CD4-positive, alpha-beta memory T cell (primary cell): ENCODE measurements at regions not wholly inside any gene's neighbourhood (a gene's known extent, or its start where the extent isn't known, plus 50 kb on each side); places are given as distances from the start of the nearest gene placed in this dataset.

ENCODE experiments used
- CTCF ChIA-PET: fragments of 350-600 bp; sonication (Branson Sonifier 250); formaldehyde crosslinking; loops from one replicate; lab custom pipeline; 2021; ENCODE audit warnings: inconsistent platforms; ENCODE audit not compliant: partially characterized antibody; lab: Charles Lee
- POLR2A ChIA-PET: fragments of 350-600 bp; sonication (Branson Sonifier 250); formaldehyde crosslinking; loops from one replicate; lab custom pipeline; 2021; ENCODE audit not compliant: partially characterized antibody; lab: Charles Lee
- DNase-seq, 5 donors: peaks; one replicate each; pipeline versions ENCODE4 v3.0.0 to v3.0.0-alpha.2; 2020 to 2022; ENCODE audit warnings: mixed read lengths in 1 of 5
- H3K27ac ChIP-seq: one replicate; pipeline ENCODE4 v1.7.0; 2013; ENCODE audit warnings: low read depth, low read length
- H3K27me3 ChIP-seq: 2 replicates; pipeline ENCODE4 v1.7.0; 2013; ENCODE audit warnings: mild to moderate bottlenecking, low read length, moderate library complexity; ENCODE audit not compliant: insufficient read depth
- H3K36me3 ChIP-seq: 2 replicates; pipeline ENCODE4 v1.7.0; 2013; ENCODE audit warnings: mild to moderate bottlenecking, low read length, moderate library complexity; ENCODE audit not compliant: insufficient read depth
- H3K4me1 ChIP-seq: 2 replicates; pipeline ENCODE4 v1.7.0; 2013; ENCODE audit warnings: mild to moderate bottlenecking, low read length, moderate library complexity; ENCODE audit not compliant: insufficient read depth
- H3K4me3 ChIP-seq, 2 donors: one replicate each; pipeline ENCODE4 v1.7.0; 2013; ENCODE audit warnings: low read length in 2 of 2, mild to moderate bottlenecking in 1 of 2
- H3K9me3 ChIP-seq, 2 donors: one replicate each; pipeline ENCODE4 v1.7.0; 2013; ENCODE audit warnings: low read length in 2 of 2, control low read depth in 1 of 2; ENCODE audit not compliant: control insufficient read depth in 1 of 2
- H3K27ac Mint-ChIP-seq, 7 donors: one replicate each; pipeline ENCODE4 v1.8.0; 2020 to 2021; ENCODE audit warnings: mixed read lengths in 7 of 7, mild to moderate bottlenecking in 6 of 7, inconsistent platforms in 3 of 7, moderate library complexity in 3 of 7
- H3K27me3 Mint-ChIP-seq, 2 donors: one replicate each; pipeline ENCODE4 v1.8.0; 2020 to 2021; ENCODE audit warnings: mixed read lengths in 2 of 2
- H3K36me3 Mint-ChIP-seq, 2 donors: one replicate each; pipeline ENCODE4 v1.8.0; 2020 to 2021; ENCODE audit warnings: mixed read lengths in 2 of 2, inconsistent platforms in 1 of 2, mild to moderate bottlenecking in 1 of 2
- H3K4me1 Mint-ChIP-seq, 4 donors: one replicate each; pipeline ENCODE4 v1.8.0; 2020 to 2021; ENCODE audit warnings: mixed read lengths in 4 of 4, mild to moderate bottlenecking in 1 of 4
- H3K4me3 Mint-ChIP-seq, 8 donors: one replicate each; pipeline ENCODE4 v1.8.0; 2020 to 2021; ENCODE audit warnings: mixed read lengths in 8 of 8, mild to moderate bottlenecking in 7 of 8, moderate library complexity in 6 of 8, inconsistent platforms in 3 of 8
- H3K9me3 Mint-ChIP-seq, 8 donors: one replicate each; pipeline ENCODE4 v1.8.0; 2020 to 2021; ENCODE audit warnings: mixed read lengths in 8 of 8, mild to moderate bottlenecking in 5 of 8, inconsistent platforms in 3 of 8, moderate library complexity in 1 of 8
- intact Hi-C: fragments of 100-400 bp; cut with micrococcal nuclease; formaldehyde crosslinking; loops from one replicate; pipeline ENCODE4 v1.15.1; 2023

- H3K27ac Mint-ChIP-seq, result no peak overlapping the region
- CTCF ChIA-PET, result no interaction called here
- H3K4me1 Mint-ChIP-seq, result no peaks in the 10 kb centered on the region
- Histone ChIP-seq H3K27ac (no peak overlapping the region), H3K4me1 (peaks cover 7% of the 10 kb centered on the region), H3K4me3 (no peak overlapping the region), H3K27me3 (no peaks in the 10 kb centered on the region), H3K9me3 (no peaks in the 10 kb centered on the region), H3K36me3 (no peaks in the 10 kb centered on the region)
- POLR2A ChIA-PET, result no interaction called here
- no peaks in the 10 kb centered on the region for H3K9me3 Mint-ChIP-seq
- no peak overlapping the region for H3K4me3 Mint-ChIP-seq
- H3K36me3 Mint-ChIP-seq, result no peaks in the 10 kb centered on the region
- peaks cover 6 to 16% of the 10 kb centered on the region in 2 donors for H3K27me3 Mint-ChIP-seq
- intact Hi-C loops, result no loop called here
- DNase-seq, result no peak
Observed at GRCh38 chr13:111029957-111030609, 85.0 kb upstream of the ARHGEF7 start.

- intact Hi-C loops, result no loop called here
- peak overlapping the region in 1 of 7 donors; percentile 5 for H3K27ac Mint-ChIP-seq
- Histone ChIP-seq H3K36me3 (no peaks in the 10 kb centered on the region), H3K9me3 (no peaks in the 10 kb centered on the region), H3K4me3 (no peak overlapping the region), H3K4me1 (peaks cover 7% of the 10 kb centered on the region), H3K27ac (no peak overlapping the region), H3K27me3 (no peaks in the 10 kb centered on the region)
- ChIA-PET POLR2A (no interaction called here), CTCF (no interaction called here)
- H3K9me3 Mint-ChIP-seq, result peaks cover 0 to 7% (median 0%) of the 10 kb centered on the region in 8 donors
- H3K27me3 Mint-ChIP-seq, result peaks cover 5 to 19% of the 10 kb centered on the region in 2 donors
- H3K36me3 Mint-ChIP-seq, result no peaks in the 10 kb centered on the region
- no peak for DNase-seq
- H3K4me3 Mint-ChIP-seq, result no peak overlapping the region
- H3K4me1 Mint-ChIP-seq, result no peaks in the 10 kb centered on the region
Observed at GRCh38 chr13:111027458-111028439, 87.4 kb upstream of the ARHGEF7 start.

- Mint-ChIP-seq H3K9me3 (peaks cover 3 to 28% (median 19%) of the 10 kb centered on the region in 8 donors), H3K4me3 (no peak overlapping the region), H3K27me3 (peaks cover 7 to 19% of the 10 kb centered on the region in 2 donors), H3K4me1 (no peaks in the 10 kb centered on the region), H3K36me3 (no peaks in the 10 kb centered on the region), H3K27ac (no peak overlapping the region)
- no peak for DNase-seq
- ChIA-PET POLR2A (no interaction called here), CTCF (no interaction called here)
- Histone ChIP-seq H3K4me3 (no peak overlapping the region), H3K4me1 (no peaks in the 10 kb centered on the region), H3K27ac (no peak overlapping the region), H3K27me3 (no peaks in the 10 kb centered on the region), H3K36me3 (no peaks in the 10 kb centered on the region), H3K9me3 (peaks cover 0 to 7% of the 10 kb centered on the region in 2 donors)
- intact Hi-C loops, result no loop called here
Observed at GRCh38 chr13:111025310-111025709, 89.8 kb upstream of the ARHGEF7 start.

DNA sequence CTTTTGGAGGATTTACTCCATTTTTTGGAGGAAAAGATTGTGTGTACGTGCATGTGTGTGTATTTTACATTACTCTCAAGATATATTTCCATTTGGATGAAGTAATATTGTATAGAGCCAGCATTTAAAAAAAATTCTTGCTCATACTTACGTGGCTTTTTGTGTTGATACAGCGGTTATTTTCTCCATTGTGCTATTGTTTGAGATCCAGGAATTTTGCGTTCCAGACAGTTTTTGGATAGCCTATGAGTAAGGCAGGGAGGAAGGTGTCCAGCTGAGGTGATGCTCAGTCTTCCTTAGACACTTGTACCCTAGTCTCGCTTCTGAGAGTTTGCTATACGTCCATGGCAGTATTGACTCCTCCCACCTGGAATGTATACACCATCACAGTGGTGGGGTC, 92.2 kb upstream of the ARHGEF7 start:
- no peak overlapping the region for H3K27ac ChIP-seq
- Mint-ChIP-seq H3K36me3 (no peaks in the 10 kb centered on the region), H3K27me3 (peaks cover 5 to 15% of the 10 kb centered on the region in 2 donors), H3K9me3 (peaks cover 3 to 32% (median 21%) of the 10 kb centered on the region in 8 donors), H3K27ac (no peak overlapping the region), H3K4me1 (no peaks in the 10 kb centered on the region), H3K4me3 (peak overlapping the region in 1 of 8 donors; percentile 31)
- no peak for DNase-seq
- H3K9me3 ChIP-seq, result peaks cover 0 to 7% of the 10 kb centered on the region in 2 donors
- intact Hi-C loops, result no loop called here
- H3K36me3 ChIP-seq, result no peaks in the 10 kb centered on the region
- H3K27me3 ChIP-seq, result no peaks in the 10 kb centered on the region
- H3K4me1 ChIP-seq, result no peaks in the 10 kb centered on the region
- no peak overlapping the region for H3K4me3 ChIP-seq
- CTCF ChIA-PET, result no interaction called here
- POLR2A ChIA-PET, result no interaction called here

DNA sequence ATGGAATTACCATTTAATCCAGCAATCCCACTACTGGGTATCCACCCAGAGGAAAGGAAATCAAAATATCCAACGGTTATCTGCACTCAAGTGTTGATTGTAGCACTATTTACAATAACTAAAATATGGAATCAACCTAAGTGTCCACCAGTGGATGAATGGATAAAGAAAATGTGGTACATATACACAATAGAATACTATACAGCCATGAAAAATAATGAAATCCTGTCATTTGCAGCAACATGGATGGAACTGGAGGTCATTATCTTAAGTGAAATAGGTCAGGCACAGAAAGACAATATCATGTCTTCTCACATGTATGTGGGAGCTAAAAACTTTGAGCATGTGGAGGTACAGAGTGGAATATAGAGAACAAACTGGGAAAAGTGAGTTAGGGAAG, 92.9 kb upstream of the ARHGEF7 start:
- Histone ChIP-seq H3K36me3 (no peaks in the 10 kb centered on the region), H3K27me3 (no peaks in the 10 kb centered on the region), H3K9me3 (peaks cover 0 to 7% of the 10 kb centered on the region in 2 donors), H3K4me1 (no peaks in the 10 kb centered on the region), H3K4me3 (no peak overlapping the region), H3K27ac (no peak overlapping the region)
- no peaks in the 10 kb centered on the region for H3K36me3 Mint-ChIP-seq
- peaks cover 3 to 32% (median 23%) of the 10 kb centered on the region in 8 donors for H3K9me3 Mint-ChIP-seq
- no peak overlapping the region for H3K27ac Mint-ChIP-seq
- POLR2A ChIA-PET, result no interaction called here
- DNase-seq, result no peak
- CTCF ChIA-PET, result no interaction called here
- intact Hi-C loops, result no loop called here
- peaks cover 5 to 15% of the 10 kb centered on the region in 2 donors for H3K27me3 Mint-ChIP-seq
- H3K4me1 Mint-ChIP-seq, result no peaks in the 10 kb centered on the region
- H3K4me3 Mint-ChIP-seq, result no peak overlapping the region

GRCh38 chr13:111021270-111021669, 93.8 kb upstream of the ARHGEF7 start:
- CTCF ChIA-PET, result no interaction called here
- DNase-seq, result no peak
- no peak overlapping the region for H3K4me3 ChIP-seq
- Mint-ChIP-seq H3K4me1 (no peaks in the 10 kb centered on the region), H3K9me3 (peaks cover 3 to 32% (median 23%) of the 10 kb centered on the region in 8 donors), H3K36me3 (no peaks in the 10 kb centered on the region), H3K27me3 (peaks cover 7 to 15% of the 10 kb centered on the region in 2 donors), H3K4me3 (no peak overlapping the region), H3K27ac (no peak overlapping the region)
- intact Hi-C loops, result no loop called here
- H3K4me1 ChIP-seq, result no peaks in the 10 kb centered on the region
- H3K27ac ChIP-seq, result no peak overlapping the region
- peaks cover 0 to 7% of the 10 kb centered on the region in 2 donors for H3K9me3 ChIP-seq
- no peaks in the 10 kb centered on the region for H3K36me3 ChIP-seq
- no peaks in the 10 kb centered on the region for H3K27me3 ChIP-seq
- POLR2A ChIA-PET, result no interaction called here

DNA sequence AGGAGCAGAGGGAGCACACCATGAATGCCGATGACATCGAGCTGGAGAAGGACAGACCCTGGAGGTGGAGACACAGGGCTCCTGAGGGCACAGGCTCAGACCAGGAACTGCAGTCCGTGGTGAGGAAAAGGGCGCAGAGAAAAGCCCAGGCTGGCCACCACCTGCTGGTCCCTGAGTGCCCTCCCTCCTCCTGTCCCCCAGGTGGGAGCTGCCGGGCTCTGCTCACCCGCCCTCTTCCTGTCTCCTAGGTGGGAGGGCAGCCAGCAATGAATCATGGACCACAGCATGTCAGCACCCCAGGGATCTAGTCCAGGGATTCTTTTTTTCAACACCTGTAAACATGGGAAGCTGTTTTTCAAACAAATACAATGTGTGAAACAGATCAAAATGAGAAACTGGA, 94.6 kb upstream of the ARHGEF7 start:
- POLR2A ChIA-PET, result no interaction called here
- H3K27ac Mint-ChIP-seq, result peak overlapping the region in 1 of 7 donors; percentile 53
- CTCF ChIA-PET, result no interaction called here

More for the DNA sequence above, 94.6 kb upstream of the ARHGEF7 start:
- H3K27ac ChIP-seq, result no peak overlapping the region
- no peaks in the 10 kb centered on the region for H3K4me1 ChIP-seq
- H3K27me3 Mint-ChIP-seq, result peaks cover 7 to 15% of the 10 kb centered on the region in 2 donors
- peaks cover 0 to 7% of the 10 kb centered on the region in 2 donors for H3K9me3 ChIP-seq
- H3K9me3 Mint-ChIP-seq, result peaks cover 3 to 32% (median 23%) of the 10 kb centered on the region in 8 donors
- H3K36me3 Mint-ChIP-seq, result no peaks in the 10 kb centered on the region
- no peaks in the 10 kb centered on the region for H3K4me1 Mint-ChIP-seq
- H3K4me3 ChIP-seq, result no peak overlapping the region
- DNase-seq, result no peak
- no peaks in the 10 kb centered on the region for H3K36me3 ChIP-seq
- intact Hi-C loops, result no loop called here
- H3K4me3 Mint-ChIP-seq, result no peak overlapping the region
- H3K27me3 ChIP-seq, result no peaks in the 10 kb centered on the region
